IPS-NIHi7 (cell line): ENCODE measurements at regions not wholly inside any gene's neighbourhood (a gene's known extent, or its start where the extent isn't known, plus 50 kb on each side); places are given as distances from the start of the nearest gene placed in this dataset.
"Not testable (repeated sequence)": the region's sequence is repeated elsewhere in the genome, so short reads cannot be mapped to it uniquely, and the experiment has no call there.

Experiments
- DNase-seq: peaks from one replicate; pipeline ENCODE4 v3.0.0; 2012; ENCODE audit warnings: mixed read lengths; ENCODE audit errors: extremely low spot score

DNA sequence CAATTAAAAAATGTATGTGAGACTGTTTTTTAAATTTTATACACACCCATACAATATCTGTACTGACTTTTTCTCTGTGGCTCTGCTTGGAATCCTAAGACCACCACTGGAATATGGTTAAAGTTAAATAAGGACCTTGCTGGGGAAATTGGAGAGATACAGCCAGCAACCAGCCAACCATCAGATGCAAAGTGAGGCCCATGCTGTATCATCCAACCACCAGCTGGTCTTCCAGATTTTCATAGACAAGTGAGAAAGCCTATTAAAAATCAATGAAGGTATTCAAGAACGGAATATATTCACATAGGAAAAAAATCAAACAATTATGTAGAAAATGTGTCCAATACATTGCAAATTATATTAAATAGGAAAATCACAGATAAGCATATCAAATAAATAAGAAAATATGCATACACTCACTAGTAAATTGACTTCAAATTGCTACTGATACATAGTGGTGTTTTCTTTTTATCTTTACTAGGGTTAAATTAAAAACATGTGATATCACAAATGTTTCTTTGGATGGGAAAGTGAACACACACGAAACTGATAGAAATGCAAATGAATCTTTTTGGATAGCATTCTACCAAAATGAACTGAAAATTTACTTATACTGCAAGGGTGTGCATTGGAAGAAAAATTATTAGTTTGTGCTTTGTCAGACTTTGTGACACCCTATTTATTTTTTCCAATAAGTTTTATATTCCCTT is 1486.3 kb downstream of the BRINP3 start:
- no peak for DNase-seq

DNA sequence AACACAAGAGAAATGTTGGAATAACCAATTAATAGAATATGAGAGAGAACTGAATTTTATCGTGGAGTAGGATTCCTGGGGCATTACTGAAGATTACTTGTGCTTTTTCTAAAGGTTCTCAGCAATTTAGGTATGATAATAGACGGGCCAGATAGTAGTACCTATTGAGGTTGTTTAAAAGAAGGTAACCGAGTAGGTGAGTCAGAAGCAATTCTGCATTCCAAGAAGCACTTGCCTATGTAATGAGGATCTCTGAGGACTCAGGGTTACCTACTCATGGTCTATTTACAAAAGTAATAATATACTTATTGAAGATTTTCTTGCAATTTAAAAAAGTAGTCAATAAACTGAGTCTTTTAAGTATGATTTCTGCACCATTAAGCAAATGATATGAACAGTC is 1469.8 kb downstream of the BRINP3 start:
- no peak for DNase-seq

DNA sequence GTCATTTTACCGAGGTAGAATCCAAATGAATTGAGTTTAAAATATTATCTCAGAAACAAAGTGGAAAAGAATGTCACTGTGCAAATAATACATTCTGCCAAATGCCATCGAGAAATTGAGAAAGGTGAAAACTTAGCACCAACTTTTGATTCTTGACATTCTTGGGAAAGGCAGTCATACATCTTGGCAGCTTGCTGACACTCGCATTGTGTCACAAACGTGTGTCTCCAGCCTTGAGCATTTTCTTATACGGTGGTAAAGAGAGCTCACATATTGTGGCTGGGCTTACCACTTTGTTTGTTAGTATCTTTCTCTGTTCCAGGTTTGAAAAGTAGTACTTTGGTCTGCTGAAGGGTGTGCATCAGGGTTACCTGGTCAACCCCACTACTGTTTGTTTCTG is 1456.1 kb downstream of the BRINP3 start:
- no peak for DNase-seq

DNA sequence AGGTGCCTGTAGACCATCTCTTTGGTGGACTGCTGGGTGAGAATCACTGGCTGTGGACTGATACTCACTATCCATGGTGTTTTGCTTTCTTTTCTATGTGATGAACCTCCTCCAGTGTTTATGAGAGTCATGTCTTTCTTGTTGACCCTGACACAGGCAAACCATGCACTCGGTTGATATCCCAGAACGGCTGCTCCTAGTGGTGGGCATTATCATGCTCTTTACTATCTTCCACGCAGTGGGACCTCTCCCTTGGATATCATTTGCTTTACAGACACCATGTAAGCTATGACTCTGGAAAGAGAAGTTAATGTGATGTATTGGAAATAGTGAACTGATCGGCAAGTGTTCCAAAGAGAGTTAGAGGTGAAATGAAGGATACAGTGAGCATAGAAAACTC is 1455.6 kb downstream of the BRINP3 start:
- DNase-seq: peak; percentile 4

DNA sequence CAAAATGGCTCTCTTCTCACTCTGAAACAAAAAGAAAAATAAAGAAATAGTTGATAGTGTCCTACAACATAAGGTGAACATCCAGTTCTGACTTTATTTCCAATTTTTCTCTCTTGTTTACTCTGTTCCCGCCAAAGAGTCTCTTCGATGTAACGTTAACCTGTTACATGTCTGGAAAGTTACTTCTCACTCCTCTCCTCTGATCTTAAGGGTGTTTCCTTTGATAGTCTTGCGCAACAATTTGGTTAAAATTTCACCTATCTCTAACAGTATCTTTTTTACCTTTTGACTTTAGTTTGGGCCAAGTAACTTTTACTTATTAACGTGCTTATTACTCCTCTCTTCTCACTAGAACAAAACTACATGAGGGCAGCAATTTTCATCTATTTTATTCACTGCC is 1450.2 kb downstream of the BRINP3 start:
- DNase-seq: no peak

DNA sequence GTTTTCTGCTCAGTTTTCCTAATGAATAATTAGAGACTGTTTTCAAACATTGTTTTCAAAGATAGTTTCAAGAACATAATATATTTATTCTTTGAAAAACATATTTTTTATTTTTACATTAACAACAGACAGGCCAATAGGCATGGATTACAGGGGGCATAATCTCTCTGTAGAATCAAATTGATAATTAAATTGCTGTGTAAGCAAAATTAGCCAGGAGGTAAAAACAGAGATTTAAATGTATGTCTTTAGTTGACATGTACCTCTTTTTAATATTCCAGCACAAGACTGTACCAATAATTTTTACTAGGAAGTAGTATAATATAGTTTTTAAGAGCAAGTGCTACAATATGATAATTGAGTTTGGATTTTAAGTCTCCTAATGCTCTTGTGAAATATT is 1444.5 kb downstream of the BRINP3 start:
- no peak for DNase-seq

DNA sequence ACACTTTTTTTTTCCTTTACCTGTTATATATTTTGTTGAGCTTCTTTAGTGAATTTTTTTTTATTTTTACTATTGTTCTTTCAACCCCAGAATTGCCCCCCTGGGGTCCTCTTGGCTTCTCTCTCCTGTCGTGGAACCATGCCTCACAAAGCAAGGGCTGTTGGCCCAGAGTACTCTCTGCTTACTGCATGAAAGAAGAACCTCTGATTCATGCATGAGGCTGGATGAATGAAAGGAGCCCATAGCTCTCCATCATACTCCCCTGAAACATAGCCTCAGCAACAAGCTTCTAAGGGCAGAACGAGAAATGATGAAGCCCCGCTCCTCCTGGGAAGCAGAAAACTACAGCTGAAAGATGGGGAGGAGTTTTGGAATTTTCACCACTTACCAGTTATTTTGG is 1441.0 kb downstream of the BRINP3 start:
- DNase-seq: no peak

DNA sequence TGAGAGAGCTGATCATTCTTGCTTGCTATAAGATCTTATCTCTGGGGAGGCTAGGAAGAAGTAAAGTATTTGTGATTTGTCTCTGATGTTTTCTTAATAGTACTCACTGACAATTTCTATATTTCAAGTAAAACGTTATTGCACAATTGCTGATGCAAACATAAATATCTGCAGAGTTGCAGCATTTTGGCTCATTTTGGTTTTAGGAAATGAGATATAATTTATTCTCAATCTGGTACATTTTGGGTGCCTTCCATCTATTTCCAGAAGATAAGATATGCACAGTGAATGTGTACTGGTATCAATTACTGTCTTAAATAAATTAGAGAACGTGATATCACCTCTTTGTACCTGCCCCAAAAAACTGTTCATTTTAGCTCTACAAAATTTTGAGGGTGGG is 1431.5 kb downstream of the BRINP3 start:
- DNase-seq: no peak

DNA sequence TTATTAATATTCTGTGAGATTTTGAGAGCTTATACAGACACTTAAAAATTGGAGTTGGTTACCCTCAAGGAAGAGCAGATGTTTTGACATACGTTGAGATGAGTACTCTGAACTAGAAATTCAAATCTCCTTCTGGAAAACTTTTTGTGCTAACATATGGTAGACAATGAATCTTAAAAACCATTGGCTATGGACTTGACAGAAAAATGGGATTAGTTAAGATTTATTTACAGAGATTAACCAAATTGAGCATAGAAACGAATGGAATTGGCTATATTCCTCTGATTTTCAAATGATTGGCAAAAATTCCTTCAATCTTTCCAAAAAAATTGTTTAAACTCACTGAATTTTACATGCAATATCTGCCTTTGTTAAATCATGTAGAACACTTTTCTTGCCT is 1392.9 kb downstream of the BRINP3 start:
- no peak for DNase-seq

DNA sequence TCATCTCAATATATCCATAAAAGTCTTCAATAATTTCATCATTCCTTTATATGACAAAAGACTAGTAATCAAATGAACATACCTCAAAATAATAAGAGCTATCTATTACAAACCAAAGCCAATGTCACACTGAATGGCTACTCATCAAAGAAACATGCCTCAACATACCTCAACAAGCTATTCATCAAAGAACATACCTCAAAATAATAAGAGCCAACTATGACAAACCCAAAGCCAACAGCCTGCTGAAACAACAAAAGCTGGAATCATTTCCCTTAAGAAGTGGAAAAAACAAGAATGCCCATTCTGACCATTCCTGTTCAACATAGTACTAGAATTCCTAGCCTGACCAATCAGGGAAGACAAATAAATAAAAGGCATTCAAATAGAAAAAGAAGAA is 1373.7 kb downstream of the BRINP3 start:
- no peak for DNase-seq

DNA sequence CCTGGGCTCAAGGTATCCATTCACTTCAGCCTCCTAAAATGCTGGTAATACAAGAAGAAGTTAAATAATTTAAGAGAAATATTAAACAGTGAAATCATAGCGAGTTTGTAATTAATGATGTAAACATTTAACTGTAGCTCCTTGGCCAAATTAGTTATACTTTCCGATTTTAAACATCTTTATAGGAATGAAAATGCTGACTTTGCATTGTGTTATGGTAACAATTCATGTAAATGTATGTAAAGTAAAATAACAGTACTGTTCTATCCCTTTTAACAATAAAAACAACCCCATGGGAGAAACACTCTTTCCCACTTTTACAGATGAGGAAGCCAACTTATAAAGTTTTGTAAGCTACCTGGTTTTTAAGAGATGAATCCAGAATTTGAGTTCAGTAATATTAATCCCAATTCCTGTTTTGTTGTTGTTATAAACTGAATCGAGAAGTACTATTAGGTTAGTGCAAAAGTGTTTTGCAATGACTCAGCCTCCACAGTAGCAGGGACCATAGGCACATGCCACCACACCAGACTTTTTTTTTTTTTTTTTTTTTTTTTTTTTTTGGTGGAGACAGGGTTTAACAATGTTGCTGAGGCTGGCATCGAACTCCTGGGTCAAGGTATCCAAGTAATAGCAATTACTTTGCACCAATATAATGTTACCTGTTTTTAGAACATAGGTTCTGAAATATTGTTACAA is 1360.4 kb downstream of the BRINP3 start:
- DNase-seq: no peak

DNA sequence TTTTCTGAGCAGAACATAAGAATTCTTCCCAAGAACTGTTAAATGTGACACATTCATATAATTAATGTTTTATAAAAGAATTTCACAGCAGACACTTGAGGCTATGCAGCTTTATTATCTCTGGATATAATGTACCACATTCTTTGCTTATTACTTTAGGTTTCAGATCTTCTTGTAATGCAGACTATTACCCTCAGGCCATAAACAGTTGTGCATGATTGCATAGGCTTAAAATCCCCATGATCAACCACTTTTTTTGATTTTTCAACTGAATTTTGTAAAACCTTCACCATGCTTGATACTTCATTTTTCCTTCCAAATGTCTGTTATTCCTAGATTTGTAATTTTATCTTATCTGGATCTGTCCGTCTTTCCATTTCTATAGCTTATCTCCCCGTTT is 1355.7 kb downstream of the BRINP3 start:
- DNase-seq: no peak

DNA sequence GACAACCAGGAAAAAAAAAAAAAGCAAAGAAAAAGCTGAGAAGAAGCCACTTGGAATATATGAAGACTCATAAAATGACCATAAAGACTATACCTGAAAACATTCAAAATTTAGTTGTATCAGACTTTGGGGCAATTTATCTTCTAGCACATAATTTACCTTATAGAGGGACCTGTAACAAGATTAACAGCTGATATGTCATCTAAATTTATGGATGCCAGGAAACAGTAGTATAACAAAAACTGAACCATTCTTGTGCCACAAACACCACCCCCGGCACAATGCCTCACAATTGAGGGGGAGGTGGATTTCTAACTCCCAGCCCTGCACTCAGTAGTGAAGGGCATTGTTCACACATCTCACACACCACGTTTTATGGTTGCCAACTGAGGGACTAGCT is 1352.0 kb downstream of the BRINP3 start:
- DNase-seq: no peak

DNA sequence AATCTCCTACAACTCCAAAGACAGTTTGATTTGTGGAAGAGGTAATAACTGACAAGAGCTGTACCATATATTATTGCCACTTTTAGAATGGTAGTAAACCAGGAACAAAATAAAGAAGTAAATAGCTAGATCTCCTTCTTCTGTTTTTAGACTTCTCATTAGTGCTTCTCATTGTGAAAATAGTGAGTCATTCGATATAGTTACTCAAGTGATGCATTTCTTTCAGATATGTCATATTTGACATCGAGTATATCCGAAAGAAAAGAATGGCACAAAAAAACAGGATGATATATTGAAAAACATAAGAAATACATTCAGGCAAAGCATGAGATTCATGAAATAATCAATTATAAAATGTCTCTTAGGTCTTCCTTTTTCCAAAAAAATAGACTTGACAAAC is 1346.1 kb downstream of the BRINP3 start:
- no peak for DNase-seq

DNA sequence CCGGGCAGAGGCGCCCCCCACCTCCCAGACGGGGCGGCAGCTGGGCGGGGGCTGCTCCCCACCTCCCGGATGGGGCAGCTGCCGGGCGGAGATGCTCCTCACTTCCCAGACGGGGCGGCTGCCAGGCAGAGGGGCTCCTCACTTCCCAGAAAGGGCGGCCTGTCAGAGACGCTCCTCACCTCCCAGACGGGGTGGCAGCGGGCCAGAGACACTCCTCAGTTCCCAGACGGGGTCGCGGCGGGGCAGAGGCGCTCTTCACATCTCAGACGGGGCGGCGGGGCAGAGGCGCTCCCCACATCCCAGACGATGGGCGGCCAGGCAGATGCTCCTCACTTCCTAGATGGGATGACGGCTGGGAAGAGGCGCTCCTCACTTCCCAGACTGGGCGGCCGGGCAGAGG is 1337.9 kb downstream of the BRINP3 start:
- not testable (repeated sequence) for DNase-seq

DNA sequence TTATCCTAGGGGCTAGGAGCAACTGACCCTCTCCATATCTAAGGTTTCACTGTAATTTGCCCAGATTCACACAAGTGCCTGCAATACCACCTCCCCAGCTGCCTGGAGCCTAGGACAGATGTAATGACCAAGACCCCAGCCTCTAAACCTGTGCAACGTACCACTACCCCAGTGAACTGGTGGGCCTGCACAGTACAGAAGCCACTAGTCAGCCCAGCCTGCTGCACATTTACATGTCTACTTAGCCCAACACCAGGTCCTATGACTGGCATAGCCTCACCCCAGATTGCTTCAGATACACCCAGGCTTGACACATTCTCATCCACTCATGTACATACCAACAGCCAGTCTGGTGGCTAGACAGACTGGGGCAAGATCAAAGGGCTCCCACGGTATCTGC is 1336.6 kb downstream of the BRINP3 start:
- DNase-seq: no peak

DNA sequence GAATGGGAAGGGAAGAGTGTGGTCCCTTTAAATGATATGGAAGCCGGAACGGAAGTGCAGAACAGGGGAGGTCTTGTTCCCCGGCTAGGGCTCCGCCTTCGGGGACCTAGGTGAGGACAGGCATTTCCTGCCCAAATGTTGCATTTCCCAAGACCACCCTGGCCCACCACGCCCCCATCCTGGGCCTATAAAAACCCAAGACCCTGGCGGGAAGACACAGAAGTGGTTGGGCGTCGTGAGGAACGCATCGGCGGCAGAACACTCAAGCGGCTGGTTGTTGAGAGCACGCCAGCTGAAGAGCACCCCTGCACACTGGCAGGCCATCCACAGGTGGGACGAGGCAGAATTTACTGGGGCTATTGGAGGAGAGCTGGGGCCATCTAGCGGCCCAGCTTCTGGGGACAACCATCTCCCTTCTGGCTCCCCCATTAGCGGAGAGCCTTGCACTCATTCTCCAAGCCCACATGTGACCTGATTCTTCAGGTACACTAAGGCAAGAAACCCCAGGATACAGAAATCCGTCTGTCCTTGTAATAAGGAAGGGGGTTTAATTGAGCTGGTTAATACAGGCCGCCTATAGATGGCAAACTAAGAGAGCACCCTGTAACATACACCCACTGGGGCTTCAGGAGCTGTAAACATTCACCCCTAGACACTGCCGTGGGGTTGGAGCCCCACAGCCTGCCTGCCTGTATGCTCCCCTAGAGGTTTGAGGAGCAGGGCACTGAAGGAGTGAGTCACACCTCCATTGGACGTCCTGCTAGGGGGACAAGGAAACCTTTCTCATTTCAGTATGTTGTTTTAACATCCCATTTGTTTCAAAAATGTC is 1327.9 kb downstream of the BRINP3 start:
- DNase-seq: peak; percentile 42

DNA sequence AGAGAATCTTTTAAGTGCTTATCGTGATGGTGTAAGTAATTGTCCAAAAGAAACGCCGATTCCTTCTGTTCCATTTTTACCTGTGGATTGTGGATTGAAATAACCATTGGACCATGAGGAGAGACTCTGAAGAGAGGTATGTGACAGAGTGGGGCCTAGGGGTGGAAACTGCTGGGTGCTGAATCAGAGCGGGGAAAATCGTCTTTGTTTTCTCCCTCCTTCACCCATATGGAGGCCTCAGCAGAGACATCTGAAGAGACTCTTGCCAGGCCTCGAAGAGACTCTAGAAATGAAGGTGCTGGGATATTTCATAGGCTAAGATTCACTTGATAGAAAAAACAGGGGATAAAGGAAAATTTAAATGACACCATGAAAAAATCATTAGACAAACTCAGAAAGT is 1327.0 kb downstream of the BRINP3 start:
- DNase-seq: no peak

DNA sequence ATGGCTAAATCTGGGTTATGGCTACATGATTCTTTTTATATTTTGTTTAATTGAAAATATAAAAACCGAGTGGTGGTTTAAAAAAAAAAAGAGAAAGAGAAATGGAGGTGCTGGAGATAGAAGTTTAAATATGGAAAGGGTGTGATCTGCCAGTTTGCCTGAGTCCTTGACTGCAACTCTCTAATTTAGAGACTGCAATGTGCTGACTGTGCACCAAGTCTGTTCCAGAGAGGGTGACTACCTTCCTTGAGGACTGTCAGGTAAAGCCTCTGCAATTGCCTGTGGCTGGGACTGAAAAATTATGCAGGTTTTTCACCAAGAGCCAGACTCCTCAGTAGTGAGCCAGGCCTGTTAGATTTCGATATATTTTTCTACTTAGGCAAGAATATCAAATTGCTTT is 1326.3 kb downstream of the BRINP3 start:
- DNase-seq: no peak

DNA sequence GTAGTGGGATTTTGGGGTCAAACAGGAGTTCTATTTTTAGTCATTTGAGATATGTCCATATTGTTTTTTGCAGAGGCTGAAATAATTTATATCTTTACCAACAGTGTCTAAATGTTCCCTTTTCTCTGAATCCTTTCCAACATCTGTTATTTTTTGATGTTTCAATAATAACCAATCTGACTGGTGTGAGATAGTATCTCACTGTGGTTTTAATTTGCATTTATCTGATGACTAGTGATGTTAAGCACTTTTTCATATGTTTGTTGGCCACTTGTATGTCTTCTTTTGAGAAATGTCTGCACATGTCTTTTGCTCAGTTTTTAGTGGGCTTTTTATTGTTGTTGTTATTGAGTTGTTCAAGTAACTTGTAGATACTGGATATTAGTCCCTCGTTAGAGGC is 1325.0 kb downstream of the BRINP3 start:
- no peak for DNase-seq

DNA sequence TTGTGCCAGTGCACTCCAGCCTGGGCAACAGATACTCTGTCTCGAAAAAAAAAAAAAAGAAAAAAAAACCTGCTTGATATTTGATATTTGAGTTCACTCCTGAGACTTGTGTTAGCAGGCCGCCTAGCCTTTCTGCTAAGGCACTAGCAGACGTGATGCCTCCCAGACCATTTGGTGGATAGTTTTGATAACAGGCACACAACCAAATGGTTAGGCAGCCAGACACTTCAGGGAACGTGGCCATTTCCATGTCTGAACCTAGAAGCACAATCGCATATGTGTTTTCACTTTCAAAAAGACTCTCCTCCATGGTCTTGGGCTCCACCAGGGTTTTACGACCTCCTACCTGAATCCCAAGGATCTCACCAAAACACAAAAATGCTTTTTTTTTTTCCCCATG is 1319.5 kb downstream of the BRINP3 start:
- DNase-seq: no peak

DNA sequence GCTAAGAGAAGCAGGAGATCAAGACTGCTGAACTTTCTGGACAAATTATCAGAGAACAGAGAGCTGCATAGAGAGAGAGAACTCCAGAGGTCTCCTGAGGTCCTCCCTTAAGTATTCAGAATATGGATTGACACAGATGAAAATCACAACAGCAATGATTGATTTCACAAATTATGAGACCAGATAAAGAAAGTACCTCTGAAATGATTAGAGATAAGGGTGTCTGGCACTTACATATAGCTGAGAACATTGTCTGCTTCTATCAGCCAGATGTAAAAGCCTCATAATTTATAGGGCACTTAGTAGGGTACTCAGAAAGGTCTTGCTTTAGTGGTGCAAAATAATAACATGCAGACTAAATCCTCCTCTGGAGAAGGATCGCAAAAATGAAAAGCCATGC is 1301.8 kb downstream of the BRINP3 start:
- DNase-seq: no peak

DNA sequence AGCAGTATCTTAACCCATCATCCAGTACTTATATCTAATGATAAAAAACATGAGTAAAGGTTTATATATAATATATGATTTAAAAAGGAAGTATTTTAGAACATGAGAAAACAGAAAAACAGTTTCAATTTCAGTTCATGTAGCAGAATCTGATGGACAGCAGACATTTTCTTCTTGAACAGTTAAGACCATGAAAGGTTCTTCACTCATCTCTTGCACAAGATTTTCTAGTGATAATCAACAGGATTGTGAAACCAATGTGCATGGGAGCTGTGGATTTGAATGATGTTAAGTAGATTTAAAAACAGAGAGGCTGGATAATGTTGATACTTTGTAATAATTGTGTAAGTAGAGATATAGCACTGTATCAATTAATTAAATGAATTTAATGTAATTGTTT is 1297.6 kb downstream of the BRINP3 start:
- DNase-seq: no peak
